ENCODE measurements at regions not wholly inside any gene's neighbourhood (a gene's known extent, or its start where the extent isn't known, plus 50 kb on each side); places are given as distances from the start of the nearest gene placed in this dataset.

DNA sequence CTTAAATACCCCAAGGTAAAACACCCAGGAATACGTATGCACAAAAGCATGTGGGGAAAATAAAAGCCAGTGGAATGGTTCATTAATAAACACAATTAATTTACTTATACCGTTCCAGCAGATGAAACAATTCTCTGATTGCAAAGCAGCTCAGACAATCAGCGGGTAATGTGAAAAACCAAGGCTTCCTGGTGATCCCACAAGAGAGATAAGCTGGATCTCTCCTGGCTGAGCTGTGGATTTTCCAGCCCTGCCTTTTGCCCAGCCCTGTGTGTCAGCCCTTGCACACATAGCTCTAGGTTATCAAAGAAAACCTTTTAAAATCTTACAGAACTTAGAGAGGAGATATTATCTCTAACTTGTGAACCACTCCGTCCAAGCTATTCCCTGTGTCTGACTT lies 1010.7 kb upstream of the AUTS2 start:
- no peak for TF ChIP-seq EZH2 (IDR thresholded peaks at IDR 0.05; ENCODE audit: borderline replicate concordance, low read depth, low read length, severe bottlenecking)
- TF ChIP-seq, protein P1, sequence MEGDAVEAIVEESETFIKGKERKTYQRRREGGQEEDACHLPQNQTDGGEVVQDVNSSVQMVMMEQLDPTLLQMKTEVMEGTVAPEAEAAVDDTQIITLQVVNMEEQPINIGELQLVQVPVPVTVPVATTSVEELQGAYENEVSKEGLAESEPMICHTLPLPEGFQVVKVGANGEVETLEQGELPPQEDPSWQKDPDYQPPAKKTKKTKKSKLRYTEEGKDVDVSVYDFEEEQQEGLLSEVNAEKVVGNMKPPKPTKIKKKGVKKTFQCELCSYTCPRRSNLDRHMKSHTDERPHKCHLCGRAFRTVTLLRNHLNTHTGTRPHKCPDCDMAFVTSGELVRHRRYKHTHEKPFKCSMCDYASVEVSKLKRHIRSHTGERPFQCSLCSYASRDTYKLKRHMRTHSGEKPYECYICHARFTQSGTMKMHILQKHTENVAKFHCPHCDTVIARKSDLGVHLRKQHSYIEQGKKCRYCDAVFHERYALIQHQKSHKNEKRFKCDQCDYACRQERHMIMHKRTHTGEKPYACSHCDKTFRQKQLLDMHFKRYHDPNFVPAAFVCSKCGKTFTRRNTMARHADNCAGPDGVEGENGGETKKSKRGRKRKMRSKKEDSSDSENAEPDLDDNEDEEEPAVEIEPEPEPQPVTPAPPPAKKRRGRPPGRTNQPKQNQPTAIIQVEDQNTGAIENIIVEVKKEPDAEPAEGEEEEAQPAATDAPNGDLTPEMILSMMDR (IDR thresholded peaks at IDR 0.05; ENCODE audit: borderline replicate concordance, extremely low read depth, low read length, poor library complexity, severe bottlenecking), result no peak
- H3K4me3 ChIP-seq (ENCODE audit: low read depth in 1 of 2, low read length in 2 of 2), result no peak overlapping the region
- no peaks in the 10 kb centered on the region for H3K9me3 ChIP-seq (ENCODE audit: insufficient read depth, low read length, severe bottlenecking)
- H3K27me3 ChIP-seq (ENCODE audit: insufficient read depth, low read length, poor library complexity), result no peaks in the 10 kb centered on the region
- no peak for DNase-seq
- no peaks in the 10 kb centered on the region for H3K36me3 ChIP-seq (ENCODE audit: insufficient read depth, low read length)
- no peaks in the 10 kb centered on the region for H3K79me2 ChIP-seq (ENCODE audit: insufficient read depth, low read length)
- H3K4me1 ChIP-seq (ENCODE audit: insufficient read depth, low read length), result no peaks in the 10 kb centered on the region
- H4K20me1 ChIP-seq (ENCODE audit: insufficient read depth, low read length), result no peaks in the 10 kb centered on the region
- H3K9ac ChIP-seq (ENCODE audit: low read depth, low read length), result no peak overlapping the region
- ATAC-seq (ENCODE audit: insufficient read depth, low read depth), result no peak
- H2AFZ ChIP-seq (ENCODE audit: low read depth, low read length), result no peak overlapping the region
- H3K27ac ChIP-seq (ENCODE audit: low read length), result no peak overlapping the region
- H3K4me2 ChIP-seq (ENCODE audit: insufficient read depth, low read length), result no peak overlapping the region

DNA sequence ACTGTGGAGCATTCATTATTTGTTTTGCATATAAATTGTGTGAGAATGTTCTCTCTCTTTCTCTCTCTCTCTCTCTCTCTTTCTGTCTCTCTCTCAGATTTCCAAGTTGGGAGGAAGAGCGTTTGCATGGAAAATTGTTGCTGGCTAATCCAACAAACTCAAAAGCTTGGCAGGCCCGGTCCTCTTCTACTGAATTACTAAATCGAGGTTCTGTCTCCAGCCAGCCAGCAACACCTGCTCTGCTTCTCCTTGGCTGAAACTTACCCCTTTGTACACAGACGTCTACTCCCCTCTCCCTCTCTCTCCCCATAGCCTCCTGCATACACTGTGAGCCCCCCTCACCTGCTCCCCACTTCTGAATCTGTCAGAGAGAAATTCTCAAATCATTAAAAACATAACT lies 996.4 kb upstream of the AUTS2 start:
- TF ChIP-seq, protein P1 (IDR thresholded peaks at IDR 0.05; ENCODE audit: borderline replicate concordance, extremely low read depth, low read length, poor library complexity, severe bottlenecking), result no peak
- no peak for TF ChIP-seq EZH2 (IDR thresholded peaks at IDR 0.05; ENCODE audit: borderline replicate concordance, low read depth, low read length, severe bottlenecking)
- Histone ChIP-seq H3K36me3 (ENCODE audit: insufficient read depth, low read length) (no peaks in the 10 kb centered on the region), H3K27me3 (ENCODE audit: insufficient read depth, low read length, poor library complexity) (no peaks in the 10 kb centered on the region), H4K20me1 (ENCODE audit: insufficient read depth, low read length) (no peaks in the 10 kb centered on the region), H3K4me2 (ENCODE audit: insufficient read depth, low read length) (no peak overlapping the region), H3K27ac (ENCODE audit: low read length) (no peak overlapping the region), H2AFZ (ENCODE audit: low read depth, low read length) (no peak overlapping the region), H3K9me3 (ENCODE audit: insufficient read depth, low read length, severe bottlenecking) (no peaks in the 10 kb centered on the region), H3K4me1 (ENCODE audit: insufficient read depth, low read length) (no peaks in the 10 kb centered on the region), H3K79me2 (ENCODE audit: insufficient read depth, low read length) (no peaks in the 10 kb centered on the region), H3K9ac (ENCODE audit: low read depth, low read length) (no peak overlapping the region), H3K4me3 (ENCODE audit: low read depth in 1 of 2, low read length in 2 of 2) (no peak overlapping the region)
- ATAC-seq (ENCODE audit: insufficient read depth, low read depth) (no peak), DNase-seq (no peak)

DNA sequence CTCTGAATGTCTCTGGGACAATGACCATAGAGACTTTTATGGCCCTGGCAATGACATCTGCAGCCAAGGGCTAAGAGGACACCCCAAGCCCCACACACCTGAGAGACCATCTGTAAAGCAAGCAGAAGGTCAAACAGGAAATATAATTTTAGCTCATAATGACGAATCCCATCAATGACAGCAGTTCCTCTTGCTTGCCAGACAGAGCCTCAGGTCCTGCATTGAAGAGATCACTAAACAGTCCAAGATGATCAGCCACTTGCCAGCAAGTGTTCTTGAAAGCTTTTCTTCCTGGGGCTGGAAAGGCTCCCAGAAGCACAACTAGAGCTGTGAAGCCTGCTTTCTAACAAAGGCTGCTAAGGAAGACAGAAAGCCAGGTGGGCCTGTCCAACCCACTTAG lies 993.7 kb upstream of the AUTS2 start:
- Histone ChIP-seq H3K27ac (ENCODE audit: low read length) (no peak overlapping the region), H4K20me1 (ENCODE audit: insufficient read depth, low read length) (no peaks in the 10 kb centered on the region), H3K36me3 (ENCODE audit: insufficient read depth, low read length) (no peaks in the 10 kb centered on the region), H3K4me1 (ENCODE audit: insufficient read depth, low read length) (no peaks in the 10 kb centered on the region), H3K9me3 (ENCODE audit: insufficient read depth, low read length, severe bottlenecking) (peaks cover 19% of the 10 kb centered on the region), H3K79me2 (ENCODE audit: insufficient read depth, low read length) (no peaks in the 10 kb centered on the region), H3K27me3 (ENCODE audit: insufficient read depth, low read length, poor library complexity) (no peaks in the 10 kb centered on the region), H3K4me3 (ENCODE audit: low read depth in 1 of 2, low read length in 2 of 2) (no peak overlapping the region), H2AFZ (ENCODE audit: low read depth, low read length) (no peak overlapping the region), H3K4me2 (ENCODE audit: insufficient read depth, low read length) (no peak overlapping the region), H3K9ac (ENCODE audit: low read depth, low read length) (no peak overlapping the region)
- ATAC-seq (ENCODE audit: insufficient read depth, low read depth) (no peak), DNase-seq (no peak)
- TF ChIP-seq EZH2 (IDR thresholded peaks at IDR 0.05; ENCODE audit: borderline replicate concordance, low read depth, low read length, severe bottlenecking), result no peak
- TF ChIP-seq, protein P1 (IDR thresholded peaks at IDR 0.05; ENCODE audit: borderline replicate concordance, extremely low read depth, low read length, poor library complexity, severe bottlenecking), result no peak

DNA sequence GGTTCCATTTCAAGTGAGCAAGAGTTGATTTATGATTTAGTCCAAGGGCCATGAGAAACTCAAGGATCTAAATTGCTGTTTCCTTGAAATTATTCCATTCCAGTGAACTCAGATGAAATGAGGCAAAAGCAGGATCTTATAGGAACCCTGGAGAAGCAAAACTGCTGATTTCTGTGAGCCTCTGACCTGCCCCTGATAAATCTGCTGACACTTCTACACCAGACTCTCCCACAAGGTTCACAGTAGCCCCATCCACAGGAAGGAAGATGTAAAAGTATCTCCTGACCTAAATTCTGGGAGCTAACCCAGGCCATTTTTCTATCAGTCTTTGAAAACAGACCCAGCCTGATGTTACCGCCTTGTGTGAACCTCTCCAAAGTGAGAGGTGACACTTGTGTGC lies 987.6 kb upstream of the AUTS2 start:
- DNase-seq, result no peak
- Histone ChIP-seq H3K9me3 (ENCODE audit: insufficient read depth, low read length, severe bottlenecking) (peaks cover 19% of the 10 kb centered on the region), H2AFZ (ENCODE audit: low read depth, low read length) (no peak overlapping the region), H3K79me2 (ENCODE audit: insufficient read depth, low read length) (no peaks in the 10 kb centered on the region), H3K27me3 (ENCODE audit: insufficient read depth, low read length, poor library complexity) (no peaks in the 10 kb centered on the region), H3K4me3 (ENCODE audit: low read depth in 1 of 2, low read length in 2 of 2) (no peak overlapping the region), H3K9ac (ENCODE audit: low read depth, low read length) (no peak overlapping the region), H4K20me1 (ENCODE audit: insufficient read depth, low read length) (no peaks in the 10 kb centered on the region), H3K4me2 (ENCODE audit: insufficient read depth, low read length) (no peak overlapping the region), H3K36me3 (ENCODE audit: insufficient read depth, low read length) (no peaks in the 10 kb centered on the region), H3K27ac (ENCODE audit: low read length) (no peak overlapping the region), H3K4me1 (ENCODE audit: insufficient read depth, low read length) (no peaks in the 10 kb centered on the region)
- no peak for ATAC-seq (ENCODE audit: insufficient read depth, low read depth)
- TF ChIP-seq, protein P1 (IDR thresholded peaks at IDR 0.05; ENCODE audit: borderline replicate concordance, extremely low read depth, low read length, poor library complexity, severe bottlenecking), result no peak
- no peak for TF ChIP-seq EZH2 (IDR thresholded peaks at IDR 0.05; ENCODE audit: borderline replicate concordance, low read depth, low read length, severe bottlenecking)

Data from DND-41 (cell line).